ENCODE measurements at regions not wholly inside any gene's neighbourhood (a gene's known extent, or its start where the extent isn't known, plus 50 kb on each side); places are given as distances from the start of the nearest gene placed in this dataset.

DNA sequence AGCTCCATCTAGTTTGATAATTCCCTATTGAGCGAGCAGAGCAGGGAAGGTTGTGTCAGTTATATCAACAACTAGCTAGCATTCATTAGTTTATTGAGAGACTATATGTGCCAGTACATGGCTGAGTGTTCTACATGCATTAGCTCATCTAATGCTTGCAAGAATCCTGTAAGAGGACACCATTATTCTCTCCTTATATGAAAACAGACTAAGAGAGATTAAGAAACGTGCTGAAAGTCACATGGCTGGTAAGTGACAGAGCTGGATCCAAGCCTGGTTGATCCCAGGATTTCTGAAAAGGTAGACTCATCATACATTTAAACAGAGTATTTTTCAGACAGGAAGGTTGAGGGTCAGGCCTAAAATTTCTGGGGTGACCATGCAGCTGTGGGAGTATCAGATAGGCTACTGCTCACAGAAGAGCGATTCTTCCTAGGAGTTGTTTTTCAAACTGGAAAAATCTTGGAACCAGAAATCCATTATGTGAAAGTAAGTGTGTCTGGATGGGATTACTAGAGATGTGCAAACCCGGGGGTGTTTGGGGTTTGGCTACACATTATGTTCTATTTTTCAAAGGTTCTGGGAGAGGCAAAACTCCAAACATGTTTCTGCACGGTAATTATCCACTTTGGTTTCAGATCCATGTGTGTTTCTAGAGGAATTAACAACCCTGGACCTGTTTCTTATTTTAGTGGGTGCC is 213.3 kb downstream of the FAM76B start:
- TF ChIP-seq ZNF70 (CRISPR knock-in tag; IDR thresholded peaks at IDR 0.05) (no peak), ZNF8 (CRISPR knock-in tag; IDR thresholded peaks at IDR 0.05) (no peak), ISL1 (CRISPR knock-in tag; IDR thresholded peaks at IDR 0.05) (no peak), SNAI2 (CRISPR knock-in tag; IDR thresholded peaks at IDR 0.05) (no peak), ESRRG (CRISPR knock-in tag; IDR thresholded peaks at IDR 0.05) (no peak)
- TF ChIP-seq, protein P1, sequence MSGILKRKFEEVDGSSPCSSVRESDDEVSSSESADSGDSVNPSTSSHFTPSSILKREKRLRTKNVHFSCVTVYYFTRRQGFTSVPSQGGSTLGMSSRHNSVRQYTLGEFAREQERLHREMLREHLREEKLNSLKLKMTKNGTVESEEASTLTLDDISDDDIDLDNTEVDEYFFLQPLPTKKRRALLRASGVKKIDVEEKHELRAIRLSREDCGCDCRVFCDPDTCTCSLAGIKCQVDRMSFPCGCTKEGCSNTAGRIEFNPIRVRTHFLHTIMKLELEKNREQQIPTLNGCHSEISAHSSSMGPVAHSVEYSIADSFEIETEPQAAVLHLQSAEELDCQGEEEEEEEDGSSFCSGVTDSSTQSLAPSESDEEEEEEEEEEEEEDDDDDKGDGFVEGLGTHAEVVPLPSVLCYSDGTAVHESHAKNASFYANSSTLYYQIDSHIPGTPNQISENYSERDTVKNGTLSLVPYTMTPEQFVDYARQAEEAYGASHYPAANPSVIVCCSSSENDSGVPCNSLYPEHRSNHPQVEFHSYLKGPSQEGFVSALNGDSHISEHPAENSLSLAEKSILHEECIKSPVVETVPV (CRISPR knock-in tag; IDR thresholded peaks at IDR 0.05), result no peak
- TF ChIP-seq, protein P2, sequence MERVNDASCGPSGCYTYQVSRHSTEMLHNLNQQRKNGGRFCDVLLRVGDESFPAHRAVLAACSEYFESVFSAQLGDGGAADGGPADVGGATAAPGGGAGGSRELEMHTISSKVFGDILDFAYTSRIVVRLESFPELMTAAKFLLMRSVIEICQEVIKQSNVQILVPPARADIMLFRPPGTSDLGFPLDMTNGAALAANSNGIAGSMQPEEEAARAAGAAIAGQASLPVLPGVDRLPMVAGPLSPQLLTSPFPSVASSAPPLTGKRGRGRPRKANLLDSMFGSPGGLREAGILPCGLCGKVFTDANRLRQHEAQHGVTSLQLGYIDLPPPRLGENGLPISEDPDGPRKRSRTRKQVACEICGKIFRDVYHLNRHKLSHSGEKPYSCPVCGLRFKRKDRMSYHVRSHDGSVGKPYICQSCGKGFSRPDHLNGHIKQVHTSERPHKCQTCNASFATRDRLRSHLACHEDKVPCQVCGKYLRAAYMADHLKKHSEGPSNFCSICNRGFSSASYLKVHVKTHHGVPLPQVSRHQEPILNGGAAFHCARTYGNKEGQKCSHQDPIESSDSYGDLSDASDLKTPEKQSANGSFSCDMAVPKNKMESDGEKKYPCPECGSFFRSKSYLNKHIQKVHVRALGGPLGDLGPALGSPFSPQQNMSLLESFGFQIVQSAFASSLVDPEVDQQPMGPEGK (CRISPR knock-in tag; IDR thresholded peaks at IDR 0.05; ENCODE audit: borderline replicate concordance), result no peak
- no peak for ATAC-seq

DNA sequence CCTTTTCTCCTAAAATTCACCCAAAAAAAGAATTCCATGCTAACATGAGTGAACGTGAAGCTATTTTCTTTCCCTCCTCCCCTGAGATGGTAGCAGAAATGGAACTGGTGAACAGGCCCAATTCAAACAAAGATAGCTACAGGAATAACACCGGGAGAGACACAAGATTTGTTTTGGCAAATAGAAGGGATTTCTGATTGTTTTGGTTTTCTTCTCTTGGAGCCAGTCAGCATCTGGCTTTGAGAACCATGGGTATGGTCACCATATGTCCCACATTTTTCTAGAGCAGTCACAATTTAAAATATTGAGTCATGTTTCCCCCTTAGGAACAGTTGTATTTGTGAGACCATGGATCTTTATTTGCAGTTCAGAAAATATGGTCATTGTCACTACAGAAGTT is 214.1 kb downstream of the FAM76B start:
- TF ChIP-seq CSDC2 (CRISPR knock-in tag; IDR thresholded peaks at IDR 0.05), result no peak
- TF ChIP-seq ARNTL (CRISPR knock-in tag; IDR thresholded peaks at IDR 0.05; ENCODE audit: borderline replicate concordance, low read depth), result no peak
- TF ChIP-seq, protein P3, sequence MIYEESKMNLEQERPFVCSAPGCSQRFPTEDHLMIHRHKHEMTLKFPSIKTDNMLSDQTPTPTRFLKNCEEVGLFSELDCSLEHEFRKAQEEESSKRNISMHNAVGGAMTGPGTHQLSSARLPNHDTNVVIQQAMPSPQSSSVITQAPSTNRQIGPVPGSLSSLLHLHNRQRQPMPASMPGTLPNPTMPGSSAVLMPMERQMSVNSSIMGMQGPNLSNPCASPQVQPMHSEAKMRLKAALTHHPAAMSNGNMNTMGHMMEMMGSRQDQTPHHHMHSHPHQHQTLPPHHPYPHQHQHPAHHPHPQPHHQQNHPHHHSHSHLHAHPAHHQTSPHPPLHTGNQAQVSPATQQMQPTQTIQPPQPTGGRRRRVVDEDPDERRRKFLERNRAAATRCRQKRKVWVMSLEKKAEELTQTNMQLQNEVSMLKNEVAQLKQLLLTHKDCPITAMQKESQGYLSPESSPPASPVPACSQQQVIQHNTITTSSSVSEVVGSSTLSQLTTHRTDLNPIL (CRISPR knock-in tag; IDR thresholded peaks at IDR 0.05; ENCODE audit: low read depth), result no peak
- TF ChIP-seq, protein P4, sequence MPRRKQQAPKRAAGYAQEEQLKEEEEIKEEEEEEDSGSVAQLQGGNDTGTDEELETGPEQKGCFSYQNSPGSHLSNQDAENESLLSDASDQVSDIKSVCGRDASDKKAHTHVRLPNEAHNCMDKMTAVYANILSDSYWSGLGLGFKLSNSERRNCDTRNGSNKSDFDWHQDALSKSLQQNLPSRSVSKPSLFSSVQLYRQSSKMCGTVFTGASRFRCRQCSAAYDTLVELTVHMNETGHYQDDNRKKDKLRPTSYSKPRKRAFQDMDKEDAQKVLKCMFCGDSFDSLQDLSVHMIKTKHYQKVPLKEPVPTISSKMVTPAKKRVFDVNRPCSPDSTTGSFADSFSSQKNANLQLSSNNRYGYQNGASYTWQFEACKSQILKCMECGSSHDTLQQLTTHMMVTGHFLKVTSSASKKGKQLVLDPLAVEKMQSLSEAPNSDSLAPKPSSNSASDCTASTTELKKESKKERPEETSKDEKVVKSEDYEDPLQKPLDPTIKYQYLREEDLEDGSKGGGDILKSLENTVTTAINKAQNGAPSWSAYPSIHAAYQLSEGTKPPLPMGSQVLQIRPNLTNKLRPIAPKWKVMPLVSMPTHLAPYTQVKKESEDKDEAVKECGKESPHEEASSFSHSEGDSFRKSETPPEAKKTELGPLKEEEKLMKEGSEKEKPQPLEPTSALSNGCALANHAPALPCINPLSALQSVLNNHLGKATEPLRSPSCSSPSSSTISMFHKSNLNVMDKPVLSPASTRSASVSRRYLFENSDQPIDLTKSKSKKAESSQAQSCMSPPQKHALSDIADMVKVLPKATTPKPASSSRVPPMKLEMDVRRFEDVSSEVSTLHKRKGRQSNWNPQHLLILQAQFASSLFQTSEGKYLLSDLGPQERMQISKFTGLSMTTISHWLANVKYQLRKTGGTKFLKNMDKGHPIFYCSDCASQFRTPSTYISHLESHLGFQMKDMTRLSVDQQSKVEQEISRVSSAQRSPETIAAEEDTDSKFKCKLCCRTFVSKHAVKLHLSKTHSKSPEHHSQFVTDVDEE (CRISPR knock-in tag; IDR thresholded peaks at IDR 0.05), result no peak
- no peak for TF ChIP-seq RARB (CRISPR knock-in tag; IDR thresholded peaks at IDR 0.05)
- no peak for TF ChIP-seq ZNF70 (CRISPR knock-in tag; IDR thresholded peaks at IDR 0.05)
- TF ChIP-seq, protein P5, sequence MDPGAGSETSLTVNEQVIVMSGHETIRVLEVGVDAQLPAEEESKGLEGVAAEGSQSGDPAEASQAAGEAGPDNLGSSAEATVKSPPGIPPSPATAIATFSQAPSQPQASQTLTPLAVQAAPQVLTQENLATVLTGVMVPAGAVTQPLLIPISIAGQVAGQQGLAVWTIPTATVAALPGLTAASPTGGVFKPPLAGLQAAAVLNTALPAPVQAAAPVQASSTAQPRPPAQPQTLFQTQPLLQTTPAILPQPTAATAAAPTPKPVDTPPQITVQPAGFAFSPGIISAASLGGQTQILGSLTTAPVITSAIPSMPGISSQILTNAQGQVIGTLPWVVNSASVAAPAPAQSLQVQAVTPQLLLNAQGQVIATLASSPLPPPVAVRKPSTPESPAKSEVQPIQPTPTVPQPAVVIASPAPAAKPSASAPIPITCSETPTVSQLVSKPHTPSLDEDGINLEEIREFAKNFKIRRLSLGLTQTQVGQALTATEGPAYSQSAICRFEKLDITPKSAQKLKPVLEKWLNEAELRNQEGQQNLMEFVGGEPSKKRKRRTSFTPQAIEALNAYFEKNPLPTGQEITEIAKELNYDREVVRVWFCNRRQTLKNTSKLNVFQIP (CRISPR knock-in tag; IDR thresholded peaks at IDR 0.05; ENCODE audit: borderline replicate concordance, low read depth), result no peak
- no peak for TF ChIP-seq ESRRG (CRISPR knock-in tag; IDR thresholded peaks at IDR 0.05)
- TF ChIP-seq ZFP30 (CRISPR knock-in tag; IDR thresholded peaks at IDR 0.05), result no peak
- no peak for TF ChIP-seq ISL1 (CRISPR knock-in tag; IDR thresholded peaks at IDR 0.05)
- TF ChIP-seq OSR1 (CRISPR knock-in tag; IDR thresholded peaks at IDR 0.05), result no peak
- no peak for TF ChIP-seq ZC3H10 (CRISPR knock-in tag; IDR thresholded peaks at IDR 0.05)
- TF ChIP-seq, protein P2 (CRISPR knock-in tag; IDR thresholded peaks at IDR 0.05; ENCODE audit: borderline replicate concordance), result no peak
- no peak for TF ChIP-seq TCF4 (CRISPR knock-in tag; IDR thresholded peaks at IDR 0.05; ENCODE audit: borderline replicate concordance)
- TF ChIP-seq BACH2 (CRISPR knock-in tag; IDR thresholded peaks at IDR 0.05; ENCODE audit: borderline replicate concordance), result no peak
- TF ChIP-seq ZFP3 (CRISPR knock-in tag; IDR thresholded peaks at IDR 0.05), result no peak
- TF ChIP-seq, protein P1 (CRISPR knock-in tag; IDR thresholded peaks at IDR 0.05), result no peak
- no peak for ATAC-seq

All from SK-N-SH treated with all-trans-retinoic acid at 6 μM for 48 hours (cell line).